ENCODE measurements at regions not wholly inside any gene's neighbourhood (a gene's known extent, or its start where the extent isn't known, plus 50 kb on each side); places are given as distances from the start of the nearest gene placed in this dataset.

GRCh38 chr10:109418795-109419194 is 504.5 kb downstream of the XPNPEP1 start:
- Mint-ChIP-seq H3K4me1 (ENCODE audit: low read depth, unreplicated experiment) (no peaks in the 10 kb centered on the region), H3K9me3 (ENCODE audit: unreplicated experiment) (no peaks in the 10 kb centered on the region), H3K4me3 (ENCODE audit: unreplicated experiment) (no peak overlapping the region), H3K27ac (ENCODE audit: unreplicated experiment) (no peak overlapping the region), H3K27me3 (ENCODE audit: insufficient read depth, unreplicated experiment) (no peaks in the 10 kb centered on the region), H3K36me3 (ENCODE audit: insufficient read depth, unreplicated experiment) (no peaks in the 10 kb centered on the region)
- ChIA-PET CTCF (no interaction called here), POLR2A (no interaction called here)
- intact Hi-C loops (cut with micrococcal nuclease; ENCODE audit: unreplicated experiment), result no loop called here
- H3K9me3 ChIP-seq, result no peaks in the 10 kb centered on the region
- no peak for TF ChIP-seq CTCF (IDR thresholded peaks at IDR 0.05; ENCODE audit: insufficient read depth in 1 of 2, low read depth in 1 of 2, low read length in 1 of 2, severe bottlenecking in 1 of 2, unreplicated experiment in 1 of 2)
- no peak overlapping the region for H3K4me3 ChIP-seq (ENCODE audit: low read depth, low read length)
- no peaks in the 10 kb centered on the region for H3K36me3 ChIP-seq (ENCODE audit: control insufficient read depth, insufficient read depth, low read length)
- H3K4me1 ChIP-seq, result no peaks in the 10 kb centered on the region
- DNase-seq, result no peak
- no TSS peak for BruUV-seq (replicated peaks)
- H3K27me3 ChIP-seq (replicated peaks; ENCODE audit: control insufficient read depth, insufficient read depth, low read length), result no peaks in the 10 kb centered on the region

- Mint-ChIP-seq H3K9me3 (ENCODE audit: unreplicated experiment) (no peaks in the 10 kb centered on the region), H3K27me3 (ENCODE audit: insufficient read depth, unreplicated experiment) (no peaks in the 10 kb centered on the region), H3K36me3 (ENCODE audit: insufficient read depth, unreplicated experiment) (no peaks in the 10 kb centered on the region), H3K27ac (ENCODE audit: unreplicated experiment) (no peak overlapping the region), H3K4me1 (ENCODE audit: low read depth, unreplicated experiment) (no peaks in the 10 kb centered on the region), H3K4me3 (ENCODE audit: unreplicated experiment) (no peak overlapping the region)
- no peaks in the 10 kb centered on the region for H3K9me3 ChIP-seq
- H3K27me3 ChIP-seq (replicated peaks; ENCODE audit: control insufficient read depth, insufficient read depth, low read length), result no peaks in the 10 kb centered on the region
- intact Hi-C loops (cut with micrococcal nuclease; ENCODE audit: unreplicated experiment), result no loop called here
- no peaks in the 10 kb centered on the region for H3K4me1 ChIP-seq
- no peak for TF ChIP-seq CTCF (IDR thresholded peaks at IDR 0.05; ENCODE audit: insufficient read depth in 1 of 2, low read depth in 1 of 2, low read length in 1 of 2, severe bottlenecking in 1 of 2, unreplicated experiment in 1 of 2)
- ChIA-PET POLR2A (no interaction called here), CTCF (no interaction called here)
- no TSS peak for BruUV-seq (replicated peaks)
- H3K4me3 ChIP-seq (ENCODE audit: low read depth, low read length), result no peak overlapping the region
- H3K36me3 ChIP-seq (ENCODE audit: control insufficient read depth, insufficient read depth, low read length), result no peaks in the 10 kb centered on the region
- no peak for DNase-seq
Observed at GRCh38 chr10:109417803-109418202, 505.5 kb downstream of the XPNPEP1 start.

GRCh38 chr10:109412353-109412752 is 511.0 kb downstream of the XPNPEP1 start:
- ChIA-PET POLR2A (no interaction called here), CTCF (no interaction called here)
- intact Hi-C loops (cut with micrococcal nuclease; ENCODE audit: unreplicated experiment), result loop anchor here (1.0 to 5.0 kb wide), 2 partner anchors 361 to 440 kb away; no protein-coding TSS in a partner anchor
- DNase-seq, result no peak
- Mint-ChIP-seq H3K4me3 (ENCODE audit: unreplicated experiment) (no peak overlapping the region), H3K9me3 (ENCODE audit: unreplicated experiment) (no peaks in the 10 kb centered on the region), H3K27me3 (ENCODE audit: insufficient read depth, unreplicated experiment) (no peaks in the 10 kb centered on the region), H3K36me3 (ENCODE audit: insufficient read depth, unreplicated experiment) (no peaks in the 10 kb centered on the region), H3K4me1 (ENCODE audit: low read depth, unreplicated experiment) (no peaks in the 10 kb centered on the region), H3K27ac (ENCODE audit: unreplicated experiment) (no peak overlapping the region)
- H3K9me3 ChIP-seq, result no peaks in the 10 kb centered on the region
- H3K36me3 ChIP-seq (ENCODE audit: control insufficient read depth, insufficient read depth, low read length), result no peaks in the 10 kb centered on the region
- no peak overlapping the region for H3K4me3 ChIP-seq (ENCODE audit: low read depth, low read length)
- H3K27me3 ChIP-seq (replicated peaks; ENCODE audit: control insufficient read depth, insufficient read depth, low read length), result no peaks in the 10 kb centered on the region
- no peaks in the 10 kb centered on the region for H3K4me1 ChIP-seq
- BruUV-seq (replicated peaks), result no TSS peak
- TF ChIP-seq CTCF (IDR thresholded peaks at IDR 0.05; ENCODE audit: insufficient read depth in 1 of 2, low read depth in 1 of 2, low read length in 1 of 2, severe bottlenecking in 1 of 2, unreplicated experiment in 1 of 2), result no peak
